Right lobe of liver (tissue), 6 donors: ENCODE measurements at regions not wholly inside any gene's neighbourhood (a gene's known extent, or its start where the extent isn't known, plus 50 kb on each side); places are given as distances from the start of the nearest gene placed in this dataset.

Experiments used
- ATAC-seq, 4 donors: fragments of 200-7000 bp; cut with Tn5 transposase; one replicate each; pipeline ENCODE4 v1.9.1; 2020; ENCODE audit warnings: mild to moderate bottlenecking in 4 of 4, moderate library complexity in 4 of 4
- DNase-seq, 3 donors: peaks; one replicate each; pipeline ENCODE4 v3.0.0-alpha.2; 2020
- H3K27ac ChIP-seq, 3 donors: fragments of 200-600 bp; one replicate each; pipeline ENCODE4 v1.8.0; 2022
- H3K27me3 ChIP-seq, 2 donors: fragments of 200-600 bp; one replicate each; pipeline ENCODE4 v1.8.0; 2022
- H3K36me3 ChIP-seq, 4 donors: fragments of 200-600 bp; sonication (generic) in 1 of 4; one replicate each; pipeline versions ENCODE4 v1.5.1 to v1.8.0; 2017 to 2022; ENCODE audit warnings: control low read depth in 1 of 4
- H3K4me1 ChIP-seq, 4 donors: fragments of 200-600 bp; sonication (generic) in 1 of 4; one replicate each; pipeline versions ENCODE4 v1.5.1 to v1.8.0; 2017 to 2022; ENCODE audit warnings: control low read depth in 1 of 4
- H3K4me3 ChIP-seq, 3 donors: fragments of 200-600 bp; one replicate each; pipeline ENCODE4 v1.8.0; 2022
- H3K9me3 ChIP-seq, 4 donors: fragments of 200-600 bp; sonication (generic) in 1 of 4; one replicate each; pipeline versions ENCODE4 v1.5.1 to v1.8.0; 2017 to 2022; ENCODE audit warnings: control low read depth in 1 of 4
- POLR2A ChIP-seq: fragments of 450-650 bp; IDR thresholded peaks from one replicate; pipeline ENCODE4 v1.6.1; 2017; ENCODE audit warnings: antibody characterized with exemption, mild to moderate bottlenecking
- WGBS: methylation state at CpG from one replicate; pipeline ENCODE4 v1.1.6; 2018; ENCODE audit warnings: low coverage, low lambda C conversion rate; ENCODE audit not compliant: insufficient coverage; ENCODE audit errors: missing lambda C conversion rate; 5-methylcytosine and 5-hydroxymethylcytosine counted together
- intact Hi-C, 2 donors: fragments of 100-400 bp; cut with DNase I; formaldehyde crosslinking; loops; one replicate each; pipeline versions ENCODE4 v1.11.2 to v1.14.1; 2022
- TF ChIP-seq, protein P1 (sequence below), 4 donors: fragments of 200-600 bp in 3 of 4; fragments of 450-650 bp in 1 of 4; IDR thresholded peaks; one replicate each; pipeline versions ENCODE4 v1.5.1 to v1.8.0; 2016 to 2022; ENCODE audit warnings: antibody characterized with exemption in 4 of 4, mild to moderate bottlenecking in 2 of 4
- donor health status: DM: no; HTN: yes; CAD: no.
- donor health status: DM: no; HTN: no; CAD: no.
- donor health status: DM: no; HTN: no; CAD: no.
- donor health status: DM: no; HTN: yes; CAD: no.
- donor health status: DM: no; HTN: yes; CAD: no.

DNA sequence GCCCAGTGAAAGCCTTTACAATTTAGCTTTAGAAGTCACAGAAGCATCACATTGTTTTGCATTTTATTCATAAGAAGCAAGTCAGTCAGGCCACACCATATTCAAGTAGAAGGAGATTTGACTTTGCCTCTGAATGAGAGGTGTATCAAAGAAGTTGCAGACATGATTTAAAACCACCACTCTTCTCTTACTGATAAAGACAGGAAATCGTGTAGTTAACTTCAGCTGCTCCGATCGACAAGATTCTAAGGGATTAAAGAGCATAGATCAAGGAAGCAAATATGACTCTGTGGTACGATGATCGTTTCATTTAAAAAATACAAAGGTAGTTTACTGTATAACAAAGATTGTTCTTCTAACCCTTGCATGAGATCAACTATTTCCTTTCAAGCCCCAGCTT lies 328.0 kb upstream of the PPP1R2C start:
- WGBS = 71% methylated on average over 5 of the region's 5 CpGs
- Histone ChIP-seq H3K27ac (no peak overlapping the region), H3K4me3 (no peak overlapping the region), H3K4me1 (no peaks in the 10 kb centered on the region), H3K9me3 (no peaks in the 10 kb centered on the region), H3K36me3 (no peaks in the 10 kb centered on the region), H3K27me3 (peaks cover 0 to 3% of the 10 kb centered on the region in 2 donors)
- TF ChIP-seq, protein P1, sequence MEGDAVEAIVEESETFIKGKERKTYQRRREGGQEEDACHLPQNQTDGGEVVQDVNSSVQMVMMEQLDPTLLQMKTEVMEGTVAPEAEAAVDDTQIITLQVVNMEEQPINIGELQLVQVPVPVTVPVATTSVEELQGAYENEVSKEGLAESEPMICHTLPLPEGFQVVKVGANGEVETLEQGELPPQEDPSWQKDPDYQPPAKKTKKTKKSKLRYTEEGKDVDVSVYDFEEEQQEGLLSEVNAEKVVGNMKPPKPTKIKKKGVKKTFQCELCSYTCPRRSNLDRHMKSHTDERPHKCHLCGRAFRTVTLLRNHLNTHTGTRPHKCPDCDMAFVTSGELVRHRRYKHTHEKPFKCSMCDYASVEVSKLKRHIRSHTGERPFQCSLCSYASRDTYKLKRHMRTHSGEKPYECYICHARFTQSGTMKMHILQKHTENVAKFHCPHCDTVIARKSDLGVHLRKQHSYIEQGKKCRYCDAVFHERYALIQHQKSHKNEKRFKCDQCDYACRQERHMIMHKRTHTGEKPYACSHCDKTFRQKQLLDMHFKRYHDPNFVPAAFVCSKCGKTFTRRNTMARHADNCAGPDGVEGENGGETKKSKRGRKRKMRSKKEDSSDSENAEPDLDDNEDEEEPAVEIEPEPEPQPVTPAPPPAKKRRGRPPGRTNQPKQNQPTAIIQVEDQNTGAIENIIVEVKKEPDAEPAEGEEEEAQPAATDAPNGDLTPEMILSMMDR (IDR thresholded peaks at IDR 0.05) = no peak
- no peak for TF ChIP-seq POLR2A
- DNase-seq (no peak), ATAC-seq (no peak)
- intact Hi-C loops = no loop called here

DNA sequence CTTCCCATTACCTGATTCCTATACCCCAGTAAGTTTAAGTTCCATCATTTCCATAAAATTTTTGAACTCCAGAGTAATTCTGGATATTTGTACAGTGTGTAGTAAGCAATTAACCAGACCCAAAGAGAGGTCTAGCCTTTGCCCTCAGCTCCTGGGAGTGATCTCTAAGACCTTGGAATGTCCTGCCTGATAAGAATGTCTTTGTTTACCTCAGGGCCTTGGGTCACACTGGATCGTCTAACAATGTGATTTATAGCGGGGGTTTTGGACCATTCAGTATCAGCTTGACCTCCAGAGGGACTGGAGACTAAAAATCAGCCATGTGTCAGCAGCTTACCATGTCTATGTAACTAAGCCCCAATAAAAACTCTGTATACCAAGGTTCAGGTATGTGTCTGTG lies 330.9 kb upstream of the PPP1R2C start:
- Histone ChIP-seq H3K27me3 (peaks cover 0 to 5% of the 10 kb centered on the region in 2 donors), H3K4me3 (no peak overlapping the region), H3K4me1 (no peaks in the 10 kb centered on the region), H3K27ac (no peak overlapping the region), H3K36me3 (no peaks in the 10 kb centered on the region), H3K9me3 (no peaks in the 10 kb centered on the region)
- ATAC-seq (no peak), DNase-seq (no peak)
- WGBS = 0% methylated on average over 2 of the region's 2 CpGs
- intact Hi-C loops = no loop called here
- TF ChIP-seq, protein P1 (IDR thresholded peaks at IDR 0.05) = no peak
- no peak for TF ChIP-seq POLR2A

DNA sequence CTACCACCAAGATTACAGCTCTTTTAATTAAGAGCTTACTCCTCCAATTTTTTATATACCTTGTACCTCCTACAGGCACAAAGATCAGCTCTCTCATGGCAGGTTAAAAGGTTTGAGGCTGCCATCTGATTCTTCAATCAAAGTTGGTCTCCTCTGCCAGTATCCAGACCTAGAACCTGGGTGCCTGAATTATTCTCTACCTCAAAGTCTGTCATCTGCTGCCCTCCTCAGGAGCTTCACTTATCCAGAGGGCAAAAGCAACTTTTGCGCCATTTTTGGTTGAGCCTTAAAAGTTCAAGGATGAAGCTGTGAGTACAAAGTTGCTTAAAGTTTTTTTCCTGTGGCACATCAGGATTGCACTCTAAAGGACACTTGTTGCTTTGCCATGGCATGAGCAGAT lies 343.7 kb upstream of the PPP1R2C start:
- intact Hi-C loops = no loop called here
- H3K9me3 ChIP-seq = no peaks in the 10 kb centered on the region
- no peaks in the 10 kb centered on the region for H3K36me3 ChIP-seq
- no peak for DNase-seq
- H3K27ac ChIP-seq = no peak overlapping the region
- H3K4me3 ChIP-seq = no peak overlapping the region
- H3K27me3 ChIP-seq = no peaks in the 10 kb centered on the region
- ATAC-seq = no peak
- TF ChIP-seq, protein P1 (IDR thresholded peaks at IDR 0.05) = no peak
- no peak for TF ChIP-seq POLR2A
- WGBS = 62% methylated on average over 1 of the region's 1 CpG
- H3K4me1 ChIP-seq = no peaks in the 10 kb centered on the region

DNA sequence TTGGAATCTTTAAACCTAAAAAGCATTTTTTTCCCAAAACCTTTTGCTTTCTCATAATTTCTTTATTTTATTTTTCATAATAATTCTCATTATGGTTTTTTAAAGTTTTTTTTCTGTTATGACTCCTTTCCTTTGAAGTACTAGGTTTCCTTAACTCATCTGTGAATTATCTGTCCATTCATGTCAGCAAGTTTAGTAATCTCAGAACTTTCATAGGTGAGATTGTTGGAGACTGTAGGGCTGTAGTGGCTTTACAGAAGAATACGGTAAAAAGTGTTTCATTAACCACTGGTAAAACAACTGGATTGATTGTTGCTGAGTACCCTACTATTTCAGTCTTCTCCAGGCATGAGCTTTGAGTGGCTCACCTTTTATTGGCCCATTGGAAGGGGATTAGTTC lies 361.7 kb upstream of the PPP1R2C start:
- Histone ChIP-seq H3K4me1 (no peaks in the 10 kb centered on the region), H3K27ac (no peak overlapping the region), H3K27me3 (no peaks in the 10 kb centered on the region), H3K9me3 (no peaks in the 10 kb centered on the region), H3K4me3 (no peak overlapping the region), H3K36me3 (no peaks in the 10 kb centered on the region)
- 33% methylated on average over 1 of the region's 1 CpG for WGBS
- ATAC-seq (no peak), DNase-seq (no peak)
- intact Hi-C loops = no loop called here
- TF ChIP-seq, protein P1 (IDR thresholded peaks at IDR 0.05) = no peak
- no peak for TF ChIP-seq POLR2A

DNA sequence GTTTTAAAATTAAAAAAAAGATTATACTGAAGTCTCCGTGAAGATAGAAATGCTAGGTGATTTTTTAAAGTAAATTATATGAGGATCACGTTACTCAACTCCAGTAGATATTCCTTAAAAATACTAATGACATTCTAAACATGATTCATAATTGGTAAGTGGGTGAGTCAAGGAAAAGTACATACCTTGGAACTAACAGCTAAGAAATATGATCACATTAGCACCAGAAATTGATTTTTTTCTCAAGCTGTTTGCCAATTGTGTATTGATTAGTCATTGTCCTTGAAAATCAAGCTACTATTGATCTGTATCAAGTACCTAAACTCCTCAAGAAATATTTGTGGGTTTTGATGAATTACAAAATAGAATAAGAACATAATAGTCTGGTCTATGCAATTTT lies 362.6 kb upstream of the PPP1R2C start:
- WGBS = 52% methylated on average over 2 of the region's 2 CpGs
- Histone ChIP-seq H3K4me3 (no peak overlapping the region), H3K27ac (no peak overlapping the region), H3K4me1 (no peaks in the 10 kb centered on the region), H3K27me3 (no peaks in the 10 kb centered on the region), H3K9me3 (no peaks in the 10 kb centered on the region), H3K36me3 (no peaks in the 10 kb centered on the region)
- TF ChIP-seq POLR2A = no peak
- TF ChIP-seq, protein P1 (IDR thresholded peaks at IDR 0.05) = no peak
- ATAC-seq (no peak), DNase-seq (no peak)
- intact Hi-C loops = no loop called here
